GM18867 (cell line): ENCODE measurements at regions not wholly inside any gene's neighbourhood (a gene's known extent, or its start where the extent isn't known, plus 50 kb on each side); places are given as distances from the start of the nearest gene placed in this dataset.

Source experiments
- ATAC-seq: cut with Tn5 transposase; IDR thresholded peaks from one replicate; pipeline ENCODE4 v1.9.1; 2021; ENCODE audit warnings: mild to moderate bottlenecking, moderate library complexity; ENCODE audit not compliant: unreplicated experiment

- ATAC-seq = no peak
These were observed 767.4 kb downstream of the IRX1 start for GRCh38 chr5:4363045-4363444.

GRCh38 chr5:4366628-4367027 lies 771.0 kb downstream of the IRX1 start:
- no peak for ATAC-seq

GRCh38 chr5:4370218-4370617 lies 769.9 kb upstream of the ADAMTS16 start:
- ATAC-seq = no peak

- ATAC-seq = no peak
These were observed 767.6 kb upstream of the ADAMTS16 start for GRCh38 chr5:4372481-4372880.

GRCh38 chr5:4373051-4373820 lies 766.9 kb upstream of the ADAMTS16 start:
- ATAC-seq = no peak

GRCh38 chr5:4374866-4375265 lies 765.3 kb upstream of the ADAMTS16 start:
- no peak for ATAC-seq

- no peak for ATAC-seq
These were observed 764.5 kb upstream of the ADAMTS16 start for GRCh38 chr5:4375640-4376039.

GRCh38 chr5:4383102-4383501 lies 757.0 kb upstream of the ADAMTS16 start:
- ATAC-seq = no peak

- no peak for ATAC-seq
These were observed 756.5 kb upstream of the ADAMTS16 start for GRCh38 chr5:4383518-4384198.

- no peak for ATAC-seq
These were observed 755.5 kb upstream of the ADAMTS16 start for GRCh38 chr5:4384649-4385048.

GRCh38 chr5:4386152-4386551 lies 754.0 kb upstream of the ADAMTS16 start:
- ATAC-seq = no peak

- no peak for ATAC-seq
These were observed 752.8 kb upstream of the ADAMTS16 start for GRCh38 chr5:4387290-4387689.

GRCh38 chr5:4395752-4396151 lies 744.4 kb upstream of the ADAMTS16 start:
- no peak for ATAC-seq

GRCh38 chr5:4405614-4406219 lies 734.4 kb upstream of the ADAMTS16 start:
- ATAC-seq = no peak

GRCh38 chr5:4410151-4410550 lies 730.0 kb upstream of the ADAMTS16 start:
- no peak for ATAC-seq

GRCh38 chr5:4411664-4412063 lies 728.5 kb upstream of the ADAMTS16 start:
- ATAC-seq = no peak

- no peak for ATAC-seq
These were observed 726.1 kb upstream of the ADAMTS16 start for GRCh38 chr5:4413996-4414395.

- ATAC-seq = no peak
These were observed 722.0 kb upstream of the ADAMTS16 start for GRCh38 chr5:4418084-4418483.

GRCh38 chr5:4419281-4419680 lies 720.8 kb upstream of the ADAMTS16 start:
- ATAC-seq = no peak

- ATAC-seq = no peak
These were observed 720.0 kb upstream of the ADAMTS16 start for GRCh38 chr5:4420177-4420576.

GRCh38 chr5:4420681-4421080 lies 719.4 kb upstream of the ADAMTS16 start:
- ATAC-seq = no peak

- ATAC-seq = no peak
These were observed 717.9 kb upstream of the ADAMTS16 start for GRCh38 chr5:4422247-4422646.
